Epithelial cell of esophagus (primary cell): ENCODE measurements at regions not wholly inside any gene's neighbourhood (a gene's known extent, or its start where the extent isn't known, plus 50 kb on each side); places are given as distances from the start of the nearest gene placed in this dataset.
A peak's percentile ranks its signal among the peaks of the same experiment; 100 is the strongest.

Source experiments
- DNase-seq: peaks from one replicate; pipeline ENCODE4 v3.0.0; 2010; ENCODE audit warnings: low read depth
- H3K4me3 ChIP-seq: 2 replicates; pipeline ENCODE4 v1.5.1; 2011; ENCODE audit warnings: mild to moderate bottlenecking, low read length, control low read depth
- TF ChIP-seq, protein P1 (sequence below): IDR thresholded peaks from 2 replicates; pipeline ENCODE4 v1.5.1; 2011; ENCODE audit warnings: low read depth, mild to moderate bottlenecking, low read length, control low read depth, inconsistent platforms; ENCODE audit not compliant: insufficient read depth; ENCODE audit errors: missing control alignments

DNA sequence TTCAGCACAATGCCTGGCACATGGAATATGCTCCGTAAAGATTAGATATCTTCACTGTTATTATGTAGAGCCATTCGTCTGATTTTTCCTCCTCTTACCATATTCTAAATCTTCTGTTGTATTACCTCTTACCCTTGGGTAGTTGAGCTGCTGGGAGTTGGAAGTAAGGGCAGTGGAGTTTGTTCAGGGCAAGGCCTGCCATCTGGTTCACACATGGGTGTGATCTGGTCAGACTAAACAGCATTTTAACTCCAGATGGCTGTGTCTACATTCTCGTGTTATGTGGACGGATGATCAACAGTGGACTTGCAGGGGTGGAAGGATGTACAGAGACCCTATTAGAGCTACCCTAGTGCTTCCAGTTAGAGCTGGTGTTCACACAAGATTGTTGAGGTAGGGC lies 164.9 kb downstream of the ZIC5 start:
- no peak overlapping the region for H3K4me3 ChIP-seq
- no peak for DNase-seq
- TF ChIP-seq, protein P1, sequence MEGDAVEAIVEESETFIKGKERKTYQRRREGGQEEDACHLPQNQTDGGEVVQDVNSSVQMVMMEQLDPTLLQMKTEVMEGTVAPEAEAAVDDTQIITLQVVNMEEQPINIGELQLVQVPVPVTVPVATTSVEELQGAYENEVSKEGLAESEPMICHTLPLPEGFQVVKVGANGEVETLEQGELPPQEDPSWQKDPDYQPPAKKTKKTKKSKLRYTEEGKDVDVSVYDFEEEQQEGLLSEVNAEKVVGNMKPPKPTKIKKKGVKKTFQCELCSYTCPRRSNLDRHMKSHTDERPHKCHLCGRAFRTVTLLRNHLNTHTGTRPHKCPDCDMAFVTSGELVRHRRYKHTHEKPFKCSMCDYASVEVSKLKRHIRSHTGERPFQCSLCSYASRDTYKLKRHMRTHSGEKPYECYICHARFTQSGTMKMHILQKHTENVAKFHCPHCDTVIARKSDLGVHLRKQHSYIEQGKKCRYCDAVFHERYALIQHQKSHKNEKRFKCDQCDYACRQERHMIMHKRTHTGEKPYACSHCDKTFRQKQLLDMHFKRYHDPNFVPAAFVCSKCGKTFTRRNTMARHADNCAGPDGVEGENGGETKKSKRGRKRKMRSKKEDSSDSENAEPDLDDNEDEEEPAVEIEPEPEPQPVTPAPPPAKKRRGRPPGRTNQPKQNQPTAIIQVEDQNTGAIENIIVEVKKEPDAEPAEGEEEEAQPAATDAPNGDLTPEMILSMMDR = no peak

DNA sequence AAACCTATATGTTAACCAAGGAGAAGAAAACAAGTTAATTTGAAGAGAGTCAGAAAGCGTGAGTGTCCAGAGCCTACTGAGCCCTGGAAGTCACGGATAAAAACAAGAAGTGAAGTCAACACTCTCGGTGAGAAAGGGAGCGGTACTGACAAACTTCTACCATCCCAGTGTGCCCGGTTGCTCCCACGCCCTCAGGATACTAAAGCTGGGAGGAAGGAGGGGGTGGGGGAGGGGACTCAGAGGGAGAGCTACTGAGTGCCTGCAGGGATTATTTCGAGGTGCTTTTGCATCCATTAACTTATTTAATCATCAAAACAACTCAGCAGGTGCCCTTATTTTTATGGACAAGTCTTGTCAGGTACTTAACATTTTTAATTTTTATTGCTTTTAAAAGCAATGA lies 166.2 kb downstream of the ZIC5 start:
- H3K4me3 ChIP-seq = no peak overlapping the region
- DNase-seq = no peak
- TF ChIP-seq, protein P1 = no peak

DNA sequence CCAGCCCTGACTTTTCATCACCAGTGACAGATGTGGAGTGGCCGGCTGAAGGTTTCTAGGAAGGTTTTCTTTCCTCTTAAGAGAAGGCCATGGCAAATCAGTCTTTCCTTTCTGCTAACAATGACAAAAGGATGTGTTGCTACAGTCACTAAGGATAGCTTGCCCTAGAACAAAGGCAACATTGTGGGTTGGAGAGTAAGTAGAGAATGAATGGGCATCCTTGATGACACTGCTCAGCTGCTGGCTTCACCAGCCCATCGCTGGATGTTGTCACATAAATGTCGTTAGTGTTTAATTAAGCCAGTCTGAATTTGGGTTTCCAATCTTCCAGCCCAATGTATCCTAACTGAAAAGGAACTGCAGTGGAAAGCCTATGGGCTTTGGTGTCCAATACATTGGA lies 168.4 kb downstream of the ZIC5 start:
- no peak overlapping the region for H3K4me3 ChIP-seq
- TF ChIP-seq, protein P1 = no peak
- no peak for DNase-seq

DNA sequence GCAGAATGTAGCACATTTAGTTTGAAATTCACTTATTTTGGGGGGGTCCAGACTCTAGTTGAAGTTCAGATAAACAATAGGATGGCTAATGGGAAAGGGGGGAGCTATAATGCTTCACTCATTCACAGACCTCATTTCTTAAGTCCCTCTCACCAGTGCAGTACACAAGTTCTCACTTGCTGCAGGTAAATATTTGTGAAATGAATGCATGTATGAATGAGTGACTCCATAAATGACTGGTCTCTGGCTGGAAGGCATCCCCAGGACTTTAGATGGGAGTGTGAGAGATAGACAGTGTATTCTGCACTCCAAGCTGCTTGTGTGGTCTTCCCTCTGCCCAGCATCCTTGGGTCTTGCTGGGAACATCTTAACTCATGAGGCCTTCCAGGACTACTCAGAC lies 169.2 kb downstream of the ZIC5 start:
- TF ChIP-seq, protein P1 = no peak
- H3K4me3 ChIP-seq = no peak overlapping the region
- peak; percentile 62 for DNase-seq

DNA sequence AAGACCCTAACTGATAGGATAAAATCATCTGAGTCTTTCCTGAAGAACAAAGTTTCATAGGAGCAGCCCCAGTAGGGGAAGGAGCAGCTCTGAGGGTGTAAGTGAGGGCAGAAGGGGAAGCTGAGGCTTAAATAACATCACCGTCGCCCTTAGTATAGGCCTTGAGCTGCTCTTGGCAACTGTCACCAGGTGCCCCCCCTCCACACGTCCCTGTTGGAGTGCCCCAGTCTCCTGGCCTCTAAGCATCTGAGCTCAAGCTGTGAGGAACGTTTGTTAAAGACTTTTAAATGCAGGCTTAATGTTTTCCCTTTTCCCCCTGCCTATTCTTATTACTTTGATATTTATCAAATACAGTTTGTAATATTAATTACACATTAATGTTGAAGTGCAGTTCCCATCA lies 170.6 kb downstream of the ZIC5 start:
- H3K4me3 ChIP-seq = no peak overlapping the region
- no peak for DNase-seq
- TF ChIP-seq, protein P1 = no peak

DNA sequence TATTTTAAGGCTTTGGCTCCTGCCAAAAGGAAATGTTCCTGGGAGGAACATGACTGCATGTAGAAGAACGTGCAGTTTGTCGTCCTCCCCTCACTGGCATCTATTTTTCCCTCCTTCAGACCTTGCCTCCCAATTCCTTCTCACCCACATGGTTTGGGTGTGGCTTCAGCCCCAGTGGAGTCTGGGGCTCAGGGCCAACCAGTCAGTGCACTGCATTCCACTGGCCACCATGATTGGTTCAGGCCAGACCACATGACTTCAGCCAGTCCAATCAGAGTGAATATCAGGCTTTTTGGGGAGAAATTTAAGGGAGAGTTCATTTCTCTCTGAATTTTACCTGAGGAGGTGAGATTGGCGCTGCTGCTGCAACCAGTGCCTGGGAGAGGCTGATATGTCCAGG lies 171.6 kb downstream of the ZIC5 start:
- no peak for DNase-seq
- TF ChIP-seq, protein P1 = no peak
- no peak overlapping the region for H3K4me3 ChIP-seq

DNA sequence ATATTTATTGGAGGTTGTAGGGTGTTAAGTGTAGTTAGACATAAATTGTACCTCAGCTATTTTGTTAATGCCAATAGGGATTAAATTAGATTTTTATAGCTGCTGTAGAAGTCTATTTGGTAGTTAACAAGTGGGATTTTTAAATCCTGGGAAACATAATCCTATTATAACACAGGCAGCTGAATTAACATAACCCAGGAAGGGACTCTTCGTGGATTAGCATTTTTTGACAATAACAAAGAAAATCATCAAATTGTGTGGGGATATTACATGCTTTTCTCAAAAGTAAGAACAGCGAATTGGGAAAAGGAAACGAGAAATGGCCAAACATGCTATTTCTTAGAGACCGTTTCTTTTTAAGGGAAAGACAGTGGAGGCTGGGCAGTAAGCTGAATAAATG lies 172.8 kb downstream of the ZIC5 start:
- H3K4me3 ChIP-seq = no peak overlapping the region
- no peak for DNase-seq
- TF ChIP-seq, protein P1 = no peak
